ENCODE measurements at regions not wholly inside any gene's neighbourhood (a gene's known extent, or its start where the extent isn't known, plus 50 kb on each side); places are given as distances from the start of the nearest gene placed in this dataset.

- TF ChIP-seq POLR2A (IDR thresholded peaks at IDR 0.05) (no peak), POLR2AphosphoS5 (IDR thresholded peaks at IDR 0.05) (no peak)
- TF ChIP-seq, protein P1, sequence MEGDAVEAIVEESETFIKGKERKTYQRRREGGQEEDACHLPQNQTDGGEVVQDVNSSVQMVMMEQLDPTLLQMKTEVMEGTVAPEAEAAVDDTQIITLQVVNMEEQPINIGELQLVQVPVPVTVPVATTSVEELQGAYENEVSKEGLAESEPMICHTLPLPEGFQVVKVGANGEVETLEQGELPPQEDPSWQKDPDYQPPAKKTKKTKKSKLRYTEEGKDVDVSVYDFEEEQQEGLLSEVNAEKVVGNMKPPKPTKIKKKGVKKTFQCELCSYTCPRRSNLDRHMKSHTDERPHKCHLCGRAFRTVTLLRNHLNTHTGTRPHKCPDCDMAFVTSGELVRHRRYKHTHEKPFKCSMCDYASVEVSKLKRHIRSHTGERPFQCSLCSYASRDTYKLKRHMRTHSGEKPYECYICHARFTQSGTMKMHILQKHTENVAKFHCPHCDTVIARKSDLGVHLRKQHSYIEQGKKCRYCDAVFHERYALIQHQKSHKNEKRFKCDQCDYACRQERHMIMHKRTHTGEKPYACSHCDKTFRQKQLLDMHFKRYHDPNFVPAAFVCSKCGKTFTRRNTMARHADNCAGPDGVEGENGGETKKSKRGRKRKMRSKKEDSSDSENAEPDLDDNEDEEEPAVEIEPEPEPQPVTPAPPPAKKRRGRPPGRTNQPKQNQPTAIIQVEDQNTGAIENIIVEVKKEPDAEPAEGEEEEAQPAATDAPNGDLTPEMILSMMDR (IDR thresholded peaks at IDR 0.05), result no peak
Observed at GRCh38 chr2:53381271-53381670, 386.3 kb upstream of the CHAC2 start.

All from sigmoid colon (tissue), 4 donors.